ENCODE measurements at regions not wholly inside any gene's neighbourhood (a gene's known extent, or its start where the extent isn't known, plus 50 kb on each side); places are given as distances from the start of the nearest gene placed in this dataset.

DNA sequence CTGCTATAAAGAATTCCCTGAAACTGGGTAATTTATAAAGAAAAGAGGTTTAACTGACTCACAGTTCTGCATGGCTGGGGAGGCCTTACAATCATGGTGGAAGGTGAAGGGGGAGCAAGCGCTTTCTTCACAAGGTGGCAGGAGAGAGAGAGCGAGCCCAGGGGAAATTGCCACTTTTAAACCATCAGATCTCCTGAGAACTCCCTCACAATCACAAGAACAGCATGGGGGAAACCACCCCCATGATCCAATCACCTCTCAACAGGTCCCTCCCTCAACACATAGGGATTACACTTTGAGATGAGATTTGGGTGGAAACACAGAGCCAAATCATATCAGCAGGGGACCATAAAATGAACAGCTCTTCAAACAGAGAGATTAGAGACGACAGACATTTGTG is 198.6 kb downstream of the MAGEB5 start:
- Histone ChIP-seq H3K9me3 (peaks cover 0 to 13% (median 0%) of the 10 kb centered on the region in 8 donors), H3K36me3 (no peaks in the 10 kb centered on the region), H3K4me3 (no peak overlapping the region), H3K27me3 (replicated peaks in 1 of 7) (no peaks in the 10 kb centered on the region), H3K4me1 (no peaks in the 10 kb centered on the region), H3K27ac (no peak overlapping the region)
- WGBS, 5 donors: 57 to 77% (median 64%) methylated on average over 3 of the region's 3 CpGs
- TF ChIP-seq POLR2AphosphoS5 (IDR thresholded peaks at IDR 0.05) (no peak), POLR2A (IDR thresholded peaks at IDR 0.05) (no peak)
- TF ChIP-seq, protein P1, sequence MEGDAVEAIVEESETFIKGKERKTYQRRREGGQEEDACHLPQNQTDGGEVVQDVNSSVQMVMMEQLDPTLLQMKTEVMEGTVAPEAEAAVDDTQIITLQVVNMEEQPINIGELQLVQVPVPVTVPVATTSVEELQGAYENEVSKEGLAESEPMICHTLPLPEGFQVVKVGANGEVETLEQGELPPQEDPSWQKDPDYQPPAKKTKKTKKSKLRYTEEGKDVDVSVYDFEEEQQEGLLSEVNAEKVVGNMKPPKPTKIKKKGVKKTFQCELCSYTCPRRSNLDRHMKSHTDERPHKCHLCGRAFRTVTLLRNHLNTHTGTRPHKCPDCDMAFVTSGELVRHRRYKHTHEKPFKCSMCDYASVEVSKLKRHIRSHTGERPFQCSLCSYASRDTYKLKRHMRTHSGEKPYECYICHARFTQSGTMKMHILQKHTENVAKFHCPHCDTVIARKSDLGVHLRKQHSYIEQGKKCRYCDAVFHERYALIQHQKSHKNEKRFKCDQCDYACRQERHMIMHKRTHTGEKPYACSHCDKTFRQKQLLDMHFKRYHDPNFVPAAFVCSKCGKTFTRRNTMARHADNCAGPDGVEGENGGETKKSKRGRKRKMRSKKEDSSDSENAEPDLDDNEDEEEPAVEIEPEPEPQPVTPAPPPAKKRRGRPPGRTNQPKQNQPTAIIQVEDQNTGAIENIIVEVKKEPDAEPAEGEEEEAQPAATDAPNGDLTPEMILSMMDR (IDR thresholded peaks at IDR 0.05 in 8 of 11, conservative IDR thresholded peaks at IDR 0.05 in 3 of 11): no peak
- intact Hi-C loops (cut with DNase I; ENCODE audit: low total_unique reads): no loop called here
- no peak for DNase-seq

DNA sequence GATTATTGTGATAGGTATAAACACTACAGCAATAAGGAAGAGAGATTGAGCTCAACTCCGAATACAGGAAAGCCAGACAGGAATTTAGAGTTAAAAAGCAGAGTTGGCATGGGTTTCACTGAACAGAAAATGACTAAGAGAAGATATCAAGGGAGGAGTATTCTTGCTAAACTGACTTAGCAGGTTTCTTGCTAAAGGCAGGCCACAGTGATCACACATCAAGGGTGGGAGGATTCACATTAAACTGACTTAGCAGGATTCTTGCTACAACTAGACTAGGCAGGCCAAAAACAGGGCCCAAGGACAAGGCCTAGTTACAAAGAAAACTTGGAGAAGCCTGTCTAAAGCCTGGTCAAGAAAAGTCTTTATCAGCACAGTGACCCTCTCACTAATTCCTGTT is 195.1 kb downstream of the MAGEB5 start:
- intact Hi-C loops (cut with DNase I; ENCODE audit: low total_unique reads): no loop called here
- WGBS, 5 donors: 42 to 79% (median 52%) methylated on average over 1 of the region's 1 CpG
- no peaks in the 10 kb centered on the region for H3K36me3 ChIP-seq
- no peak overlapping the region for H3K27ac ChIP-seq
- TF ChIP-seq, protein P1 (IDR thresholded peaks at IDR 0.05 in 8 of 11, conservative IDR thresholded peaks at IDR 0.05 in 3 of 11): no peak
- TF ChIP-seq POLR2AphosphoS5 (IDR thresholded peaks at IDR 0.05) (no peak), POLR2A (IDR thresholded peaks at IDR 0.05) (no peak)
- no peak for DNase-seq
- H3K4me3 ChIP-seq: no peak overlapping the region
- no peaks in the 10 kb centered on the region for H3K27me3 ChIP-seq (replicated peaks in 1 of 7)
- H3K4me1 ChIP-seq: no peaks in the 10 kb centered on the region
- H3K9me3 ChIP-seq: no peaks in the 10 kb centered on the region

DNA sequence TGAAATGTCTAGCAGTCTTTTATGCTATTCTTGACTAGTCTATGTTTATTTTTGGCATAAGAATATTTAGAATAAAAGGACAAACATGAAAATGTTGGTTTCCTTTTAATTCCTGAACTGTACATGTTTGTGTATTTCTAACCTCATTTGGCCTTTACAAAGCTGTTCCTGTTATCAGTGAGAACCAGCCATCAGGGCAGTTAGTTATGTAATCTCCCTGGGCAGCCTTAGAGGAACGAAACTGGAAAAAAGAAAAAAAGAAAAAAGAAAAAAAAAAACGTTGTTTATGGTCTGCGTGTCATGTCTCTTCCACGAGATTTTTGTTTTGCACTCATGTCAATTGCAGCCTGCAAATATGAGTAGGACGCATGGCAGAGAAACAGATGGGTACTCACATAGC is 193.7 kb downstream of the MAGEB5 start:
- H3K27ac ChIP-seq: no peak overlapping the region
- no peak overlapping the region for H3K4me3 ChIP-seq
- H3K36me3 ChIP-seq: no peaks in the 10 kb centered on the region
- DNase-seq: no peak
- H3K4me1 ChIP-seq: no peaks in the 10 kb centered on the region
- intact Hi-C loops (cut with DNase I; ENCODE audit: low total_unique reads): no loop called here
- TF ChIP-seq POLR2A (IDR thresholded peaks at IDR 0.05): no peak
- TF ChIP-seq POLR2AphosphoS5 (IDR thresholded peaks at IDR 0.05): no peak
- TF ChIP-seq, protein P1 (IDR thresholded peaks at IDR 0.05 in 8 of 11, conservative IDR thresholded peaks at IDR 0.05 in 3 of 11): no peak
- no peaks in the 10 kb centered on the region for H3K27me3 ChIP-seq (replicated peaks in 1 of 7)
- H3K9me3 ChIP-seq: no peaks in the 10 kb centered on the region
- WGBS, 5 donors: 21 to 34% (median 31%) methylated on average over 5 of the region's 5 CpGs

DNA sequence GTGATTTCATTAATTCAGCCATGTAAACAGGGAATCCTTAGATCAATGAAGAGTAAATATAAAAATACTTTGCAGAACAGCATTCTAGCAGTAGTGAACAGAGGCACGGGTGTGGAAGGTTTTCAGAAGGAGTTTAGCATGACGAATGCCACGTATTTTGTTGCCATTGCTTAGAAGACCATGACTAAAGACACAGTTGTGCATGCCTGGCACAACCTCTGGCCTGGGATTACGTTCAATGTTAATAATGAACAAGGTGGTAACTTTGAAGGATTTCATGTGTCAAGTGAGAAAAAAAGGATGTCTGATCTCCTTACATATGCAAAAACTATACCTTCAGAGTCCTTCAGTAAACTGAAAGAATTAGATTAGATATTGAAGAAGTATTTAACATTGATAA is 171.9 kb downstream of the MAGEB5 start:
- no peaks in the 10 kb centered on the region for H3K27me3 ChIP-seq (replicated peaks in 1 of 7)
- DNase-seq: no peak
- no peaks in the 10 kb centered on the region for H3K9me3 ChIP-seq
- H3K4me3 ChIP-seq: no peak overlapping the region
- intact Hi-C loops (cut with DNase I; ENCODE audit: low total_unique reads): no loop called here
- 67 to 81% (median 74%) methylated on average over 4 of the region's 4 CpGs for WGBS, 5 donors
- H3K27ac ChIP-seq: no peak overlapping the region
- TF ChIP-seq, protein P1 (IDR thresholded peaks at IDR 0.05 in 8 of 11, conservative IDR thresholded peaks at IDR 0.05 in 3 of 11): no peak
- TF ChIP-seq POLR2A (IDR thresholded peaks at IDR 0.05) (no peak), POLR2AphosphoS5 (IDR thresholded peaks at IDR 0.05) (no peak)
- no peaks in the 10 kb centered on the region for H3K4me1 ChIP-seq
- no peaks in the 10 kb centered on the region for H3K36me3 ChIP-seq
